Endothelial cell of umbilical vein (primary cell): ENCODE measurements at regions not wholly inside any gene's neighbourhood (a gene's known extent, or its start where the extent isn't known, plus 50 kb on each side); places are given as distances from the start of the nearest gene placed in this dataset.

Experiments
- BruUV-seq: library from RNA; stranded (reverse); fragments of 400-500 nt; replicated peaks from 2 replicates; lab custom pipeline; 2021; lab: Mats Ljungman, UMichigan
- CTCF ChIA-PET: fragments of 300-600, 350-600 bp; sonication (Branson Sonifier 250); formaldehyde crosslinking; loops from one replicate; lab custom pipeline; 2021; ENCODE audit warnings: antibody characterized with exemption, inconsistent platforms; lab: Charles Lee
- POLR2A ChIA-PET: fragments of 300-600, 350-600 bp; sonication (Branson Sonifier 250); formaldehyde crosslinking; loops from one replicate; lab custom pipeline; 2021; ENCODE audit warnings: antibody characterized with exemption, inconsistent platforms; lab: Charles Lee
- DNase-seq: peaks from one replicate; pipeline ENCODE4 v3.0.0-alpha.2; 2011; ENCODE audit warnings: low read depth, low spot score
- FAIRE-seq: peaks from 2 replicates; lab custom pipeline; 2011; peaks lifted over from hg19 to GRCh38; lab: Jason Lieb, UNC
- H2AFZ ChIP-seq: 2 replicates; pipeline ENCODE4 v1.6.0; 2012; ENCODE audit warnings: low read depth, low read length, control low read depth, inconsistent platforms
- H3K27ac ChIP-seq: 2 replicates; pipeline ENCODE4 v1.5.1; 2011; ENCODE audit warnings: low read depth, mild to moderate bottlenecking, control low read depth, low read length, moderate library complexity; ENCODE audit not compliant: insufficient read depth
- H3K27me3 ChIP-seq, 2 experiments: 2 replicates each; pipeline versions ENCODE4 v1.6.0 to v1.6.1; 2011; ENCODE audit warnings: low read length in 2 of 2, mixed read lengths in 1 of 2; ENCODE audit not compliant: control insufficient read depth in 2 of 2, insufficient read depth in 2 of 2
- H3K36me3 ChIP-seq, 2 experiments: 2 replicates in 1 of 2; 3 replicates in 1 of 2; pipeline ENCODE4 v1.5.1; 2011; ENCODE audit warnings: low read length in 2 of 2, mild to moderate bottlenecking in 1 of 2, moderate library complexity in 1 of 2; ENCODE audit not compliant: control insufficient read depth in 2 of 2, insufficient read depth in 2 of 2; ENCODE audit errors: extremely low read depth in 1 of 2
- H3K4me1 ChIP-seq: 3 replicates; pipeline ENCODE4 v1.5.1; 2011; ENCODE audit warnings: mild to moderate bottlenecking, low read length; ENCODE audit not compliant: control insufficient read depth, insufficient read depth; ENCODE audit errors: extremely low read depth
- H3K4me2 ChIP-seq: 2 replicates; pipeline ENCODE4 v1.6.1; 2011; ENCODE audit warnings: low read length, control low read depth, mixed read lengths; ENCODE audit not compliant: insufficient read depth
- H3K4me3 ChIP-seq, 3 experiments: fragments of 200-600 bp in 1 of 3; sonication (generic), shearing (Covaris generic) in 1 of 3; replicated peaks in 1 of 3; 2 replicates each; pipeline ENCODE4 v1.5.1; 2011 to 2016; ENCODE audit warnings: control low read depth in 3 of 3, low read length in 3 of 3, mild to moderate bottlenecking in 2 of 3, inconsistent platforms in 1 of 3, low read depth in 1 of 3, moderate library complexity in 1 of 3; ENCODE audit not compliant: insufficient read depth in 1 of 3
- H3K79me2 ChIP-seq: 2 replicates; pipeline ENCODE4 v1.6.0; 2012; ENCODE audit warnings: low read length, inconsistent platforms; ENCODE audit not compliant: control insufficient read depth, insufficient read depth
- H3K9ac ChIP-seq: replicated peaks from 2 replicates; pipeline ENCODE3; 2011; ENCODE audit warnings: low read length, control low read depth; ENCODE audit not compliant: insufficient read depth; ENCODE audit errors: extremely low read depth
- H3K9me1 ChIP-seq: replicated peaks from 3 replicates; pipeline ENCODE4 v1.6.0; 2011; ENCODE audit warnings: mild to moderate bottlenecking, low read length; ENCODE audit not compliant: control insufficient read depth, insufficient read depth; ENCODE audit errors: extremely low read depth
- H3K9me3 ChIP-seq: replicated peaks from 2 replicates; pipeline ENCODE4 v1.5.1; 2012; ENCODE audit warnings: low read length, inconsistent platforms; ENCODE audit not compliant: control insufficient read depth, insufficient read depth
- H4K20me1 ChIP-seq: replicated peaks from 2 replicates; pipeline ENCODE3; 2011; ENCODE audit warnings: mild to moderate bottlenecking, low read length; ENCODE audit not compliant: control insufficient read depth, insufficient read depth; ENCODE audit errors: extremely low read depth
- CTCF ChIP-seq, 2 donors: IDR thresholded peaks; 1 replicate in 1 of 2; 2 replicates in 1 of 2; pipeline ENCODE4 v1.5.1; 2011; ENCODE audit warnings: low read length in 2 of 2, mild to moderate bottlenecking in 2 of 2, moderate library complexity in 2 of 2, control low read depth in 1 of 2, inconsistent platforms in 1 of 2, low read depth in 1 of 2; ENCODE audit not compliant: insufficient read depth in 1 of 2; ENCODE audit errors: extremely low read depth in 1 of 2
- EZH2 ChIP-seq: IDR thresholded peaks from 2 replicates; pipeline ENCODE4 v1.6.1; 2012; ENCODE audit warnings: borderline replicate concordance, low read depth, mild to moderate bottlenecking, moderate library complexity, low read length, inconsistent platforms; ENCODE audit not compliant: severe bottlenecking
- FOS ChIP-seq: IDR thresholded peaks from 2 replicates; pipeline ENCODE4 v1.6.1; 2011; ENCODE audit warnings: mild to moderate bottlenecking, low read length, moderate library complexity, borderline replicate concordance; ENCODE audit not compliant: insufficient read depth
- GATA2 ChIP-seq: IDR thresholded peaks from 2 replicates; pipeline ENCODE4 v1.7.0; 2011; ENCODE audit warnings: low read depth, mild to moderate bottlenecking, moderate library complexity, mixed read lengths, low read length; ENCODE audit not compliant: insufficient read length, insufficient read depth
- JUN ChIP-seq: IDR thresholded peaks from 2 replicates; pipeline ENCODE4 v1.6.1; 2011; ENCODE audit warnings: borderline replicate concordance, low read depth; ENCODE audit not compliant: insufficient read length, insufficient read depth
- MAX ChIP-seq: IDR thresholded peaks from 2 replicates; pipeline ENCODE4 v1.6.1; 2011; ENCODE audit not compliant: insufficient read depth, insufficient read length
- MYC ChIP-seq: IDR thresholded peaks from one replicate; pipeline ENCODE4 v1.6.1; 2011; ENCODE audit warnings: mild to moderate bottlenecking, low read depth, low read length
- POLR2A ChIP-seq: IDR thresholded peaks from 2 replicates; pipeline ENCODE4 v1.6.1; 2012; ENCODE audit warnings: low read depth, mild to moderate bottlenecking, control low read depth, low read length
- POLR2AphosphoS5 ChIP-seq: IDR thresholded peaks from 2 replicates; pipeline ENCODE4 v1.6.1; 2012; ENCODE audit warnings: low read depth, mild to moderate bottlenecking, control low read depth, low read length, moderate library complexity; ENCODE audit not compliant: insufficient read depth
- dilution Hi-C: fragments of 300-500 bp; cut with MboI; formaldehyde crosslinking; loops from one replicate; pipeline ENCODE4 v1.15.0; 2019; ENCODE audit warnings: low sequenced_read_pairs; ENCODE audit not compliant: extremely low pct_ligation_motif_present
- intact Hi-C: fragments of 100-400 bp; cut with micrococcal nuclease; formaldehyde crosslinking; loops from one replicate; pipeline ENCODE4 v1.10.0; 2022

- Histone ChIP-seq H3K4me3 (no peak overlapping the region), H3K9me3 (no peaks in the 10 kb centered on the region), H3K4me2 (no peak overlapping the region), H3K79me2 (no peaks in the 10 kb centered on the region), H3K9me1 (no peaks in the 10 kb centered on the region), H3K4me1 (peaks cover 4% of the 10 kb centered on the region), H3K9ac (no peak overlapping the region), H3K36me3 (no peaks in the 10 kb centered on the region), H4K20me1 (no peaks in the 10 kb centered on the region), H2AFZ (no peak overlapping the region), H3K27me3 (no peaks in the 10 kb centered on the region), H3K27ac (no peak overlapping the region)
- dilution Hi-C loops = no loop called here
- ChIA-PET CTCF (no interaction called here), POLR2A (no interaction called here)
- TF ChIP-seq MAX (no peak), GATA2 (no peak)
- BruUV-seq = no TSS peak
- intact Hi-C loops = no loop called here
- FAIRE-seq = no peak
- no peak for DNase-seq
Observed at GRCh38 chr1:55416164-55416842, 201.1 kb upstream of the USP24 start.

- Histone ChIP-seq H3K4me2 (no peak overlapping the region), H3K9ac (no peak overlapping the region), H2AFZ (no peak overlapping the region), H3K36me3 (no peaks in the 10 kb centered on the region), H3K27ac (no peak overlapping the region), H3K79me2 (no peaks in the 10 kb centered on the region), H3K27me3 (no peaks in the 10 kb centered on the region), H4K20me1 (no peaks in the 10 kb centered on the region), H3K9me3 (no peaks in the 10 kb centered on the region), H3K4me3 (no peak overlapping the region), H3K9me1 (no peaks in the 10 kb centered on the region), H3K4me1 (no peaks in the 10 kb centered on the region)
- DNase-seq (no peak), FAIRE-seq (no peak)
- ChIA-PET POLR2A (no interaction called here), CTCF (no interaction called here)
- intact Hi-C loops (no loop called here), dilution Hi-C loops (no loop called here)
- no peak for TF ChIP-seq POLR2A
- TF ChIP-seq EZH2 = no peak
- TF ChIP-seq CTCF (IDR thresholded peaks at IDR 0.05; ENCODE audit: extremely low read depth in 1 of 2, insufficient read depth in 1 of 2, low read depth in 1 of 2, low read length in 2 of 2) = no peak
- no peak for TF ChIP-seq POLR2AphosphoS5
- TF ChIP-seq MYC = no peak
- no peak for TF ChIP-seq GATA2
- no peak for TF ChIP-seq FOS
- no peak for TF ChIP-seq JUN
- no peak for TF ChIP-seq MAX
- no TSS peak for BruUV-seq
Observed at GRCh38 chr1:55413286-55413685, 198.1 kb upstream of the USP24 start.
